ENCODE measurements at regions not wholly inside any gene's neighbourhood (a gene's known extent, or its start where the extent isn't known, plus 50 kb on each side); places are given as distances from the start of the nearest gene placed in this dataset.

- TF ChIP-seq CTCF (conservative IDR thresholded peaks at IDR 0.05; ENCODE audit: low read length) (no peak), EZH2phosphoT487 (IDR thresholded peaks at IDR 0.05; ENCODE audit: borderline replicate concordance, low read depth, low read length) (no peak)
Measured at GRCh38 chr5:54884195-54884536, 101.2 kb downstream of the ESM1 start.
